Esophagus squamous epithelium (tissue), 4 donors: ENCODE measurements at regions not wholly inside any gene's neighbourhood (a gene's known extent, or its start where the extent isn't known, plus 50 kb on each side); places are given as distances from the start of the nearest gene placed in this dataset.

Source experiments
- CTCF ChIP-seq, 6 experiments: fragments of 450-650 bp in 4 of 6; fragments of 200-600 bp in 2 of 6; sonication (generic) in 2 of 6; IDR thresholded peaks; one replicate each; pipeline ENCODE4 v1.5.1; 2016 to 2019; ENCODE audit warnings: antibody characterized with exemption in 6 of 6, mild to moderate bottlenecking in 4 of 6, moderate library complexity in 4 of 6
- POLR2A ChIP-seq, 4 donors: fragments of 450-650 bp; IDR thresholded peaks; one replicate each; pipeline ENCODE4 v1.6.1; 2017; ENCODE audit warnings: antibody characterized with exemption in 4 of 4, mild to moderate bottlenecking in 4 of 4, moderate library complexity in 3 of 4

- TF ChIP-seq CTCF (IDR thresholded peaks at IDR 0.05): no peak
- no peak for TF ChIP-seq POLR2A (IDR thresholded peaks at IDR 0.05)
These were observed 197.9 kb upstream of the PPP1R2C start for GRCh38 chrX:42975906-42976305.
